Suprapubic skin (tissue), 4 donors: ENCODE measurements at regions not wholly inside any gene's neighbourhood (a gene's known extent, or its start where the extent isn't known, plus 50 kb on each side); places are given as distances from the start of the nearest gene placed in this dataset.

Experiments used
- DNase-seq, 2 donors: peaks; one replicate each; pipeline ENCODE4 v3.0.0-alpha.2; 2019; ENCODE audit warnings: low spot score in 2 of 2
- H3K27ac ChIP-seq: fragments of 200-600 bp; sonication (generic); one replicate; pipeline ENCODE4 v1.5.1; 2019
- H3K27me3 ChIP-seq: fragments of 200-600 bp; sonication (generic); one replicate; pipeline ENCODE4 v1.5.1; 2019
- H3K36me3 ChIP-seq: fragments of 200-600 bp; sonication (generic); one replicate; pipeline ENCODE4 v1.5.1; 2019
- H3K4me1 ChIP-seq: fragments of 200-600 bp; sonication (generic); one replicate; pipeline ENCODE4 v1.5.1; 2019
- H3K4me3 ChIP-seq: fragments of 200-600 bp; sonication (generic); one replicate; pipeline ENCODE4 v1.5.1; 2019; ENCODE audit warnings: mild to moderate bottlenecking
- H3K9me3 ChIP-seq: fragments of 200-600 bp; sonication (generic); one replicate; pipeline ENCODE4 v1.5.1; 2019
- CTCF ChIP-seq, 2 donors: fragments of 200-600 bp in 1 of 2; fragments of 450-650 bp in 1 of 2; sonication (generic) in 1 of 2; IDR thresholded peaks; one replicate each; pipeline ENCODE4 v1.5.1; 2016 to 2019; ENCODE audit warnings: antibody characterized with exemption in 2 of 2, mild to moderate bottlenecking in 1 of 2, moderate library complexity in 1 of 2
- EP300 ChIP-seq: sonication (generic); formaldehyde crosslinking; IDR thresholded peaks from one replicate; pipeline ENCODE4 v1.6.1; 2017; ENCODE audit warnings: antibody characterized with exemption
- POLR2A ChIP-seq, 2 donors: fragments of 450-650 bp; IDR thresholded peaks; one replicate each; pipeline ENCODE4 v1.6.1; 2017; ENCODE audit warnings: antibody characterized with exemption in 2 of 2, mild to moderate bottlenecking in 2 of 2, moderate library complexity in 2 of 2
- POLR2AphosphoS5 ChIP-seq, 3 donors: sonication (generic); formaldehyde crosslinking; IDR thresholded peaks; one replicate each; pipeline ENCODE4 v1.6.1; 2017; ENCODE audit warnings: antibody characterized with exemption in 3 of 3
- WGBS: methylation state at CpG from one replicate; pipeline ENCODE4 v1.1.5; 2018; 5-methylcytosine and 5-hydroxymethylcytosine counted together

GRCh38 chr6:839201-839600 is 146.3 kb upstream of the EXOC2 start:
- WGBS, result 88% methylated on average over 2 of the region's 2 CpGs
- Histone ChIP-seq H3K36me3 (no peaks in the 10 kb centered on the region), H3K4me1 (no peaks in the 10 kb centered on the region), H3K4me3 (no peak overlapping the region), H3K27ac (no peak overlapping the region), H3K9me3 (no peaks in the 10 kb centered on the region), H3K27me3 (peaks cover 4% of the 10 kb centered on the region)
- DNase-seq, result no peak
- no peak for TF ChIP-seq POLR2A (IDR thresholded peaks at IDR 0.05)
- no peak for TF ChIP-seq CTCF (IDR thresholded peaks at IDR 0.05)
- TF ChIP-seq POLR2AphosphoS5 (IDR thresholded peaks at IDR 0.05), result no peak
- no peak for TF ChIP-seq EP300

- no peak for DNase-seq
- TF ChIP-seq POLR2A (IDR thresholded peaks at IDR 0.05) (no peak), CTCF (IDR thresholded peaks at IDR 0.05) (no peak), POLR2AphosphoS5 (IDR thresholded peaks at IDR 0.05) (no peak), EP300 (no peak)
- Histone ChIP-seq H3K9me3 (no peaks in the 10 kb centered on the region), H3K4me3 (no peak overlapping the region), H3K4me1 (no peaks in the 10 kb centered on the region), H3K27ac (no peak overlapping the region), H3K27me3 (peaks cover 4% of the 10 kb centered on the region), H3K36me3 (no peaks in the 10 kb centered on the region)
- WGBS, result 85% methylated on average over 4 of the region's 4 CpGs
Measured at GRCh38 chr6:837380-837779, 144.4 kb upstream of the EXOC2 start.

- H3K36me3 ChIP-seq, result no peaks in the 10 kb centered on the region
- no peaks in the 10 kb centered on the region for H3K4me1 ChIP-seq
- DNase-seq, result no peak
- WGBS, result 87% methylated on average over 2 of the region's 2 CpGs
- H3K27ac ChIP-seq, result no peak overlapping the region
- no peak overlapping the region for H3K4me3 ChIP-seq
- TF ChIP-seq EP300 (no peak), POLR2AphosphoS5 (IDR thresholded peaks at IDR 0.05) (no peak), POLR2A (IDR thresholded peaks at IDR 0.05) (no peak), CTCF (IDR thresholded peaks at IDR 0.05) (no peak)
- peaks cover 4% of the 10 kb centered on the region for H3K27me3 ChIP-seq
- no peaks in the 10 kb centered on the region for H3K9me3 ChIP-seq
Measured at GRCh38 chr6:836276-836853, 143.4 kb upstream of the EXOC2 start.

- no peak for TF ChIP-seq POLR2AphosphoS5 (IDR thresholded peaks at IDR 0.05)
- no peak for TF ChIP-seq EP300
- no peak for TF ChIP-seq POLR2A (IDR thresholded peaks at IDR 0.05)
- TF ChIP-seq CTCF (IDR thresholded peaks at IDR 0.05), result no peak
- Histone ChIP-seq H3K4me3 (no peak overlapping the region), H3K36me3 (no peaks in the 10 kb centered on the region), H3K9me3 (no peaks in the 10 kb centered on the region), H3K4me1 (no peaks in the 10 kb centered on the region), H3K27me3 (peaks cover 4% of the 10 kb centered on the region), H3K27ac (no peak overlapping the region)
- no peak for DNase-seq
- WGBS, result 84% methylated on average over 3 of the region's 3 CpGs
Measured at GRCh38 chr6:835476-836160, 142.7 kb upstream of the EXOC2 start.

GRCh38 chr6:834866-835265 is 141.9 kb upstream of the EXOC2 start:
- Histone ChIP-seq H3K4me1 (no peaks in the 10 kb centered on the region), H3K4me3 (no peak overlapping the region), H3K9me3 (no peaks in the 10 kb centered on the region), H3K27me3 (peaks cover 4% of the 10 kb centered on the region), H3K36me3 (no peaks in the 10 kb centered on the region), H3K27ac (no peak overlapping the region)
- DNase-seq, result no peak
- no peak for TF ChIP-seq EP300
- no peak for TF ChIP-seq POLR2AphosphoS5 (IDR thresholded peaks at IDR 0.05)
- no peak for TF ChIP-seq CTCF (IDR thresholded peaks at IDR 0.05)
- TF ChIP-seq POLR2A (IDR thresholded peaks at IDR 0.05), result no peak
- WGBS, result 72% methylated on average over 2 of the region's 2 CpGs
